ENCODE measurements at regions not wholly inside any gene's neighbourhood (a gene's known extent, or its start where the extent isn't known, plus 50 kb on each side); places are given as distances from the start of the nearest gene placed in this dataset.

GRCh38 chr11:13145461-13145860 is 132.1 kb upstream of the BMAL1 start:
- Histone ChIP-seq H3K23ac (ENCODE audit: low read depth, low read length) (no peak overlapping the region), H3K27ac (ENCODE audit: insufficient read depth, low read length) (no peak overlapping the region), H3K79me1 (ENCODE audit: low read depth in 1 of 2, low read length in 2 of 2) (no peaks in the 10 kb centered on the region), H3K27me3 (ENCODE audit: control insufficient read depth, insufficient read depth, low read length) (peaks cover 34% of the 10 kb centered on the region), H2BK20ac (ENCODE audit: low read depth, low read length) (no peak overlapping the region), H3K4me3 (ENCODE audit: insufficient read depth, low read depth, low read length) (no peak overlapping the region), H2AK5ac (ENCODE audit: low read depth, low read length) (no peak overlapping the region), H2BK120ac (ENCODE audit: low read depth, low read length) (no peak overlapping the region), H3K56ac (ENCODE audit: extremely low read depth, insufficient read depth, low read length) (no peak overlapping the region), H3K4me2 (ENCODE audit: low read depth, low read length) (no peak overlapping the region), H4K20me1 (ENCODE audit: insufficient read depth, low read length) (no peaks in the 10 kb centered on the region), H3K9me3 (ENCODE audit: control insufficient read depth, insufficient read depth, low read length) (no peaks in the 10 kb centered on the region), H3K36me3 (ENCODE audit: control insufficient read depth, insufficient read depth, low read length) (no peaks in the 10 kb centered on the region), H3K9me1 (ENCODE audit: insufficient read depth, low read length) (peaks cover 6% of the 10 kb centered on the region; the same call in 1 of the 2 replicates), H4K8ac (ENCODE audit: low read depth in 2 of 2, low read length in 2 of 2) (no peak overlapping the region), H2BK5ac (ENCODE audit: low read depth, low read length, poor library complexity, severe bottlenecking) (no peak overlapping the region), H3K14ac (replicated peaks; ENCODE audit: low read depth, low read length) (no peak overlapping the region), H3K18ac (ENCODE audit: low read depth, low read length) (no peak overlapping the region), H2AK9ac (replicated peaks; ENCODE audit: low read depth, low read length, poor library complexity) (no peak overlapping the region), H2BK15ac (ENCODE audit: low read depth, low read length) (no peak overlapping the region), H4K5ac (ENCODE audit: low read depth, low read length) (no peak overlapping the region), H2AFZ (replicated peaks; ENCODE audit: low read length, poor library complexity) (no peak overlapping the region), H3K4ac (ENCODE audit: low read depth, low read length) (no peak overlapping the region), H4K91ac (ENCODE audit: insufficient read depth, low read depth, low read length) (no peak overlapping the region), H3K9ac (ENCODE audit: low read depth, low read length) (no peak overlapping the region), H3K4me1 (ENCODE audit: control insufficient read depth, insufficient read depth, low read length) (0 out of 2 replicates have a peak, but pooled peaks cover under 1% of the 10 kb centered on the region)
- no TSS peak for BruUV-seq (replicated peaks)
- CTCF ChIA-PET: interaction anchor here (0.7 kb wide), 1 partner anchor 30 kb away, joined by 3 read pairs; no protein-coding TSS in a partner anchor
- ATAC-seq (ENCODE audit: low read depth): no peak
- in situ Hi-C loops (cut with MboI; ENCODE audit: low sequenced_read_pairs): loop anchor here (5.0 to 25.0 kb wide), 2 partner anchors 178 to 833 kb away; no protein-coding TSS in a partner anchor
- intact Hi-C loops (cut with micrococcal nuclease): no loop called here
- TF ChIP-seq BHLHE40 (IDR thresholded peaks at IDR 0.05; ENCODE audit: low read depth, low read length) (no peak), USF2 (IDR thresholded peaks at IDR 0.05; ENCODE audit: low read depth, low read length) (no peak), ELK1 (IDR thresholded peaks at IDR 0.05; ENCODE audit: borderline replicate concordance, low read depth, low read length) (no peak), CEBPB (IDR thresholded peaks at IDR 0.05; ENCODE audit: low read depth, low read length) (no peak), RFX5 (IDR thresholded peaks at IDR 0.05; ENCODE audit: low read depth, low read length) (no peak), MXI1 (IDR thresholded peaks at IDR 0.05; ENCODE audit: borderline replicate concordance, low read depth, low read length) (no peak)
- dilution Hi-C loops (cut with HindIII; ENCODE audit: low sequenced_read_pairs, unreplicated experiment): no loop called here
- no CpG with 5 or more reads among the region's 2 CpGs for WGBS, 2 experiments (ENCODE audit: extremely low coverage in 2 of 2, insufficient read length in 1 of 2)
- POLR2A ChIA-PET (ENCODE audit: unreplicated experiment): no interaction called here
- no peak for DNase-seq

Measured in IMR-90 (cell line).